Caco-2 (cell line): ENCODE measurements at regions not wholly inside any gene's neighbourhood (a gene's known extent, or its start where the extent isn't known, plus 50 kb on each side); places are given as distances from the start of the nearest gene placed in this dataset.
A peak's percentile ranks its signal among the peaks of the same experiment; 100 is the strongest.

Source experiments
- BruUV-seq: library from RNA; stranded (reverse); fragments of 400-500 nt; replicated peaks from 2 replicates; lab custom pipeline; 2021; lab: Mats Ljungman, UMichigan
- CTCF ChIA-PET: fragments of 300-600 bp; sonication (Branson Sonifier 250); formaldehyde crosslinking; loops from one replicate; lab custom pipeline; 2022; ENCODE audit warnings: antibody characterized with exemption; lab: Charles Lee
- POLR2A ChIA-PET: fragments of 300-600 bp; sonication (Branson Sonifier 250); formaldehyde crosslinking; loops from one replicate; lab custom pipeline; 2022; ENCODE audit warnings: antibody characterized with exemption; lab: Charles Lee
- DNase-seq, 2 experiments: peaks; one replicate each; pipeline versions ENCODE4 v3.0.0 to v3.0.0-alpha.2; 2020 to 2022
- H3K27me3 ChIP-seq: replicated peaks from 2 replicates; pipeline ENCODE4 v1.6.0; 2011; ENCODE audit warnings: low read length; ENCODE audit not compliant: control insufficient read depth, insufficient read depth
- H3K36me3 ChIP-seq: 2 replicates; pipeline ENCODE4 v1.5.1; 2011; ENCODE audit warnings: low read length; ENCODE audit not compliant: control insufficient read depth, insufficient read depth
- H3K4me1 ChIP-seq: fragments of 250-450 bp; sonication (Bioruptor Pico); 2 replicates; pipeline ENCODE4 v1.5.1; 2020; ENCODE audit warnings: mild to moderate bottlenecking
- H3K4me3 ChIP-seq: 2 replicates; pipeline ENCODE4 v1.5.1; 2011; ENCODE audit warnings: low read depth, mild to moderate bottlenecking, control low read depth, low read length
- H3K9me3 ChIP-seq: fragments of 250-450 bp; sonication (Bioruptor Pico); 2 replicates; pipeline ENCODE4 v1.5.1; 2020; ENCODE audit warnings: mild to moderate bottlenecking, moderate library complexity
- H3K27ac Mint-ChIP-seq: one replicate; pipeline ENCODE4 v1.8.0; 2022; ENCODE audit warnings: mixed read lengths; ENCODE audit not compliant: unreplicated experiment
- H3K27me3 Mint-ChIP-seq: one replicate; pipeline ENCODE4 v1.8.0; 2022; ENCODE audit warnings: mixed read lengths; ENCODE audit not compliant: insufficient read depth, unreplicated experiment
- H3K36me3 Mint-ChIP-seq: one replicate; pipeline ENCODE4 v1.8.0; 2022; ENCODE audit warnings: mild to moderate bottlenecking, mixed read lengths; ENCODE audit not compliant: insufficient read depth, unreplicated experiment
- H3K4me1 Mint-ChIP-seq: one replicate; pipeline ENCODE4 v1.8.0; 2022; ENCODE audit warnings: low read depth, mixed read lengths; ENCODE audit not compliant: unreplicated experiment
- H3K4me3 Mint-ChIP-seq: one replicate; pipeline ENCODE4 v1.8.0; 2022; ENCODE audit warnings: mild to moderate bottlenecking, moderate library complexity, mixed read lengths; ENCODE audit not compliant: unreplicated experiment
- H3K9me3 Mint-ChIP-seq: one replicate; pipeline ENCODE4 v1.8.0; 2022; ENCODE audit warnings: mixed read lengths; ENCODE audit not compliant: unreplicated experiment
- CTCF ChIP-seq, 2 experiments: fragments of 200-600 bp in 1 of 2; IDR thresholded peaks; 1 replicate in 1 of 2; 2 replicates in 1 of 2; pipeline versions ENCODE4 v1.5.1 to v1.8.0; 2011 to 2022; ENCODE audit warnings: antibody characterized with exemption in 1 of 2, control low read depth in 1 of 2, inconsistent platforms in 1 of 2, low read depth in 1 of 2, low read length in 1 of 2, mild to moderate bottlenecking in 1 of 2, moderate library complexity in 1 of 2; ENCODE audit not compliant: insufficient read depth in 1 of 2, severe bottlenecking in 1 of 2, unreplicated experiment in 1 of 2
- intact Hi-C: fragments of 100-400 bp; cut with micrococcal nuclease; formaldehyde crosslinking; loops from one replicate; pipeline ENCODE4 v1.10.0; 2022; ENCODE audit not compliant: unreplicated experiment

- Mint-ChIP-seq H3K4me3 (peak overlapping the region; percentile 69), H3K27ac (peak overlapping the region; percentile 93), H3K27me3 (no peaks in the 10 kb centered on the region), H3K36me3 (peaks cover 5% of the 10 kb centered on the region), H3K4me1 (peaks cover 23% of the 10 kb centered on the region), H3K9me3 (no peaks in the 10 kb centered on the region)
- Histone ChIP-seq H3K4me3 (no peak overlapping the region), H3K9me3 (no peaks in the 10 kb centered on the region), H3K27me3 (no peaks in the 10 kb centered on the region), H3K36me3 (no peaks in the 10 kb centered on the region), H3K4me1 (peaks cover 38% of the 10 kb centered on the region)
- BruUV-seq = no TSS peak
- ChIA-PET CTCF (interaction anchor here (1.2 kb wide), 2 partner anchors 14 to 134 kb away, joined by 3 to 7 read pairs; no protein-coding TSS in a partner anchor), POLR2A (interaction anchor here (0.6 to 1.6 kb wide), 3 partner anchors 82 to 134 kb away, joined by 3 to 8 read pairs (median 4); no protein-coding TSS in a partner anchor)
- peak in 1 of 2 experiments; percentile 37 for DNase-seq
- TF ChIP-seq CTCF (IDR thresholded peaks at IDR 0.05; ENCODE audit: insufficient read depth in 1 of 2, low read depth in 1 of 2, low read length in 1 of 2, severe bottlenecking in 1 of 2, unreplicated experiment in 1 of 2) = no peak
- intact Hi-C loops = loop anchor here (1.0 to 5.0 kb wide), 5 partner anchors 40 to 425 kb away; partner anchors contain the start of gene MARCKS
Observed at GRCh38 chr6:113776998-113777397, 80.1 kb upstream of the MARCKS start.

- Histone ChIP-seq H3K9me3 (no peaks in the 10 kb centered on the region), H3K36me3 (no peaks in the 10 kb centered on the region), H3K27me3 (no peaks in the 10 kb centered on the region), H3K4me1 (peaks cover 34% of the 10 kb centered on the region), H3K4me3 (no peak overlapping the region)
- ChIA-PET CTCF (interaction anchor here (0.6 to 1.2 kb wide), 3 partner anchors 14 to 134 kb away, joined by 3 to 7 read pairs (median 5); no protein-coding TSS in a partner anchor), POLR2A (interaction anchor here (0.7 to 1.6 kb wide), 2 partner anchors 18 to 135 kb away, joined by 3 to 8 read pairs; no protein-coding TSS in a partner anchor)
- Mint-ChIP-seq H3K4me1 (peaks cover 22% of the 10 kb centered on the region), H3K27ac (peak overlapping the region; percentile 93), H3K27me3 (no peaks in the 10 kb centered on the region), H3K36me3 (peaks cover 5% of the 10 kb centered on the region), H3K4me3 (peak overlapping the region; percentile 69), H3K9me3 (no peaks in the 10 kb centered on the region)
- DNase-seq = peak in 1 of 2 experiments; percentile 48
- no TSS peak for BruUV-seq
- no peak for TF ChIP-seq CTCF (IDR thresholded peaks at IDR 0.05; ENCODE audit: insufficient read depth in 1 of 2, low read depth in 1 of 2, low read length in 1 of 2, severe bottlenecking in 1 of 2, unreplicated experiment in 1 of 2)
- intact Hi-C loops = loop anchor here (1.0 to 5.0 kb wide), 5 partner anchors 40 to 425 kb away; partner anchors contain the start of gene MARCKS
Observed at GRCh38 chr6:113777601-113778000, 79.5 kb upstream of the MARCKS start.

GRCh38 chr6:113779656-113780055 lies 77.5 kb upstream of the MARCKS start:
- no peaks in the 10 kb centered on the region for H3K36me3 ChIP-seq
- no TSS peak for BruUV-seq
- no peak overlapping the region for H3K27ac Mint-ChIP-seq
- ChIA-PET CTCF (no interaction called here), POLR2A (no interaction called here)
- H3K4me3 Mint-ChIP-seq = no peak overlapping the region
- no peaks in the 10 kb centered on the region for H3K9me3 Mint-ChIP-seq
- H3K4me3 ChIP-seq = no peak overlapping the region
- H3K4me1 Mint-ChIP-seq = peaks cover 9% of the 10 kb centered on the region
- no peak for TF ChIP-seq CTCF (IDR thresholded peaks at IDR 0.05; ENCODE audit: insufficient read depth in 1 of 2, low read depth in 1 of 2, low read length in 1 of 2, severe bottlenecking in 1 of 2, unreplicated experiment in 1 of 2)
- no peaks in the 10 kb centered on the region for H3K9me3 ChIP-seq
- intact Hi-C loops = loop anchor here (5.0 kb wide), 3 partner anchors 38 to 427 kb away; no protein-coding TSS in a partner anchor
- H3K27me3 ChIP-seq = no peaks in the 10 kb centered on the region
- no peaks in the 10 kb centered on the region for H3K27me3 Mint-ChIP-seq
- H3K4me1 ChIP-seq = peaks cover 26% of the 10 kb centered on the region
- DNase-seq = no peak
- peaks cover 5% of the 10 kb centered on the region for H3K36me3 Mint-ChIP-seq
